T-helper 2 cell treated with Interferon-gamma antibody and Interleukin-4, amounts not matched to agents 5 μg/mL and 100 μg/mL, for 36 hours (primary cell): ENCODE measurements at regions not wholly inside any gene's neighbourhood (a gene's known extent, or its start where the extent isn't known, plus 50 kb on each side); places are given as distances from the start of the nearest gene placed in this dataset.
"Not testable (repeated sequence)": the region's sequence is repeated elsewhere in the genome, so short reads cannot be mapped to it uniquely, and the experiment has no call there.

Source experiments
- DNase-seq: peaks from one replicate; pipeline ENCODE4 v3.0.0; 2021; ENCODE audit warnings: low spot score
- H3K27ac Mint-ChIP-seq: one replicate; pipeline ENCODE4 v1.8.0; 2021; ENCODE audit warnings: mild to moderate bottlenecking, mixed read lengths
- H3K27me3 Mint-ChIP-seq: one replicate; pipeline ENCODE4 v1.8.0; 2021; ENCODE audit warnings: low read depth, mixed read lengths
- H3K36me3 Mint-ChIP-seq: one replicate; pipeline ENCODE4 v1.8.0; 2021; ENCODE audit warnings: low read depth, mixed read lengths
- H3K4me1 Mint-ChIP-seq: one replicate; pipeline ENCODE4 v1.8.0; 2021; ENCODE audit warnings: low read depth, mixed read lengths
- H3K4me3 Mint-ChIP-seq: one replicate; pipeline ENCODE4 v1.8.0; 2022; ENCODE audit warnings: mild to moderate bottlenecking, moderate library complexity, mixed read lengths
- H3K9me3 Mint-ChIP-seq: one replicate; pipeline ENCODE4 v1.8.0; 2021; ENCODE audit warnings: mixed read lengths

DNA sequence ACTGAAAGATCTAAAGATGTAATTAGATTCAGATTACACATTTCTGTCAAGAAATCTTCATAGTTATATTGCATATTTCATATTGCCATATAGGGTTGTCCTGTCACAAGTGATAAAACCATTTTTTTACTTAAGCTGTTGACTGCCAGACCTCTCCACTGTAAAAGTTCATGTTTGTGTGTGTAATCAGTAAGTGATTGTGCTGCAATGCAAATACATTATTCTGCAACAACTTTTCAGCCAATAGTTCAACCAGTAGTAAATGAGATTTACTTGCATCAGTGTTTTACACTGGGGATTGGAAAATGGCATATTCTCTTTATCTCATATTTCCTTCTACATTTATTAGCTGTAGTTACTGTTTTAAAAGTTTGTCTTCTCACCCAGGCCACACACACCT is 603.9 kb upstream of the RORB start:
- H3K4me1 Mint-ChIP-seq, result no peaks in the 10 kb centered on the region
- peaks cover 6% of the 10 kb centered on the region for H3K9me3 Mint-ChIP-seq
- no peak for DNase-seq
- H3K36me3 Mint-ChIP-seq, result no peaks in the 10 kb centered on the region
- no peak overlapping the region for H3K4me3 Mint-ChIP-seq
- no peaks in the 10 kb centered on the region for H3K27me3 Mint-ChIP-seq
- no peak overlapping the region for H3K27ac Mint-ChIP-seq

DNA sequence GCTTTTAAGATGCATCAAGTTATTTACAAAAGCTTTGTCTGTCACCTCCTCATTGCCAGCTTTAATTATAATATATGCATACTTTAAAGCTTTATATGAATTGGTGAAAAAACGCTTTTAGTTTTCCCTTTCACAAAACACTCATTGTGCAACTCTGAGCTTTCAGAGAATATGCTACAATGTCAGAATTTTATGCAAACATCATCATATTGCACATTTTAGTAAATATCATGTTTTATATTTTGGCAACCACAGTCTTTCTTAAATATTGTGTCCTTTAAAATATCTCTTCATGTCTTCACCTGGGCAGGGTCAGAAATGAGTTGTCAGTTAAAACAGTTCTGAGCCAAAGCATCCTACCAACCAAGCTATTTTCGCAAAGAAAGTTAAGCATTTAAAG is 601.1 kb upstream of the RORB start:
- no peak overlapping the region for H3K27ac Mint-ChIP-seq
- no peak for DNase-seq
- peaks cover 9% of the 10 kb centered on the region for H3K9me3 Mint-ChIP-seq
- no peaks in the 10 kb centered on the region for H3K27me3 Mint-ChIP-seq
- H3K36me3 Mint-ChIP-seq, result no peaks in the 10 kb centered on the region
- H3K4me3 Mint-ChIP-seq, result no peak overlapping the region
- H3K4me1 Mint-ChIP-seq, result no peaks in the 10 kb centered on the region

DNA sequence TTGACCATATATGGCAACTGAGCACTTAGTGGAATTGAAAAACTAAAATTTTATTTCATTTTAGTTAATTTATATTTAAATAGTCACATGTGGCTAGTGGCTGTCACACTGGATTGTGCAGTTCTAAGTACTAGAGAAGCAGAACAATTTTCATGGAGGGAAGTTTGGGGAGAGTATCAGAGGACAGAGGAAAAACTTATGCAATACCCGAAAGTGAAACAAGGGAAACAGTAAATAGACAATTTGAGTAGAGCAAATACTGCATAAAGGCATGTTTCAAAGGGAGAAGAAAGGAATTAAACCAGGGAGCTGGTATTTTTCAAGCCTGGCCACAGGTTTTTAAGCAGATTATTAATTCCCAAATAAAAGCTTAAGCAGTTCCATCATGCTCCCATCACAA is 590.5 kb upstream of the RORB start:
- H3K9me3 Mint-ChIP-seq, result no peaks in the 10 kb centered on the region
- no peak overlapping the region for H3K27ac Mint-ChIP-seq
- H3K27me3 Mint-ChIP-seq, result no peaks in the 10 kb centered on the region
- no peak overlapping the region for H3K4me3 Mint-ChIP-seq
- no peaks in the 10 kb centered on the region for H3K36me3 Mint-ChIP-seq
- H3K4me1 Mint-ChIP-seq, result no peaks in the 10 kb centered on the region
- DNase-seq, result no peak

GRCh38 chr9:73911804-73912203 is 585.3 kb upstream of the RORB start:
- no peaks in the 10 kb centered on the region for H3K4me1 Mint-ChIP-seq
- no peak overlapping the region for H3K27ac Mint-ChIP-seq
- H3K36me3 Mint-ChIP-seq, result no peaks in the 10 kb centered on the region
- H3K4me3 Mint-ChIP-seq, result no peak overlapping the region
- DNase-seq, result no peak
- H3K27me3 Mint-ChIP-seq, result no peaks in the 10 kb centered on the region
- no peaks in the 10 kb centered on the region for H3K9me3 Mint-ChIP-seq

- DNase-seq, result no peak
- no peak overlapping the region for H3K4me3 Mint-ChIP-seq
Measured at GRCh38 chr9:73916016-73916673, 581.0 kb upstream of the RORB start.

DNA sequence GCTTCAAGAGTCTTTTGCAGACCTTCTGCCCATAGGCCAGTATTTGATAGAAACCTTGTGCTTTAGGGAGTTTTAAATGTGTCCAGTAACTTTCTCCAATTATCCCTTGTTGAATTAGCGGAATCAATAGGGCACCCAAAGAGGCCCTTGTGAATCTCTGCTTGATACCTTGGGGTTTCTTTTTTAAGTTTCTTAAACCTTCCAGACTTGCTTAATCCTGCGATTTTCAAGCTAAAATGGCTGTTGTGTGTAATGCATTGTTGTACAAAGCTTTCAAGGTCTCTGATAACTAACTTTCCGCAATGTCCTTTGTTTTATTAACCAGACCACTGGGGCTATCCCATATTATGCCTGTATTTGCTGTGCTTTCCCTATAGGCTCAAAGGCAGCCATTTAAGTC is 577.4 kb upstream of the RORB start:
- no peaks in the 10 kb centered on the region for H3K9me3 Mint-ChIP-seq
- DNase-seq, result no peak
- H3K4me1 Mint-ChIP-seq, result no peaks in the 10 kb centered on the region

More at GRCh38 chr9:73916016-73916673, 581.0 kb upstream of the RORB start:
- Mint-ChIP-seq H3K27ac (no peak overlapping the region), H3K27me3 (no peaks in the 10 kb centered on the region), H3K4me1 (no peaks in the 10 kb centered on the region), H3K9me3 (no peaks in the 10 kb centered on the region), H3K36me3 (no peaks in the 10 kb centered on the region)

DNA sequence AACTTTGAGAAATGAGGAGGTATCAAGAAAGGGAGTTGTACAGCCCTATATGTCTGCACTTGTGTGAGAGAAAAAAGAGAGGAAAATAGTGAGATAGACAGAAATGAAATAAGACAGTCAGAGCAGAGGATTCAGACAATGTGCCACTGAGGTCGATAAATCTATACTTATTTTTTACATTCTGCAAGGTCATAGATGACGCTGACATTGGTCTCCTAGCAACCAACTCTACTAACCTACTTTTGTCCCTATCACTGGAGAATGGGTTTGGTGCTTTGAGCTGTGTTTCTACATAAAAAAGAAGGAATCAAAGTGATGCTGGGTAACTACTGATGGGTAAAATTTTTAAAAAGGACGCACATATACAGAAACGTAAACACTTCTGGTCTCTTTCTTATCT is 573.3 kb upstream of the RORB start:
- Mint-ChIP-seq H3K27me3 (no peaks in the 10 kb centered on the region), H3K4me1 (no peaks in the 10 kb centered on the region), H3K9me3 (no peaks in the 10 kb centered on the region), H3K27ac (no peak overlapping the region), H3K36me3 (no peaks in the 10 kb centered on the region), H3K4me3 (no peak overlapping the region)
- DNase-seq, result no peak

More for the DNA sequence above, 577.4 kb upstream of the RORB start:
- Mint-ChIP-seq H3K27me3 (no peaks in the 10 kb centered on the region), H3K27ac (no peak overlapping the region), H3K4me3 (no peak overlapping the region), H3K36me3 (no peaks in the 10 kb centered on the region)

DNA sequence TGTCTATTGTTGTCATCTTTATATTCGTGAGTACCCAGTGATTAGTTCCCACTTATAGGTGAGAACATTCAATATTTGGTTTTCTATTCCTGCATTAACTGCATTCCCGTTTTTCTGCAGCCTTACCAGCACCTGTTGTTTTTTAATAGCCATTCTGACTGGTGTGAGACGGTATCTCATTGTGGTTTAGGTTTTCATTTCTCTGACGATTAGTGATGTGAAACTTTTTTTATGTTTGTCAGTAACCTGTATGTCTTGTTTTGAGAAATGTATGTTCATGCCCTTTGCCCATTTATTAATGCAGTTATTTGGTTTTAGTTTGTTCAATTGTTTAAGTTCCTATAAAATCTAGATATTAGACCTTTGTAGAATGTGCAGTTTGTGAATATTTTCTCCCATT is 546.0 kb upstream of the RORB start:
- no peak for DNase-seq
- Mint-ChIP-seq H3K27me3 (no peaks in the 10 kb centered on the region), H3K4me3 (no peak overlapping the region), H3K36me3 (no peaks in the 10 kb centered on the region), H3K27ac (no peak overlapping the region), H3K9me3 (peaks cover 3% of the 10 kb centered on the region), H3K4me1 (no peaks in the 10 kb centered on the region)

- no peak overlapping the region for H3K27ac Mint-ChIP-seq
- H3K36me3 Mint-ChIP-seq, result no peaks in the 10 kb centered on the region
- peaks cover 22% of the 10 kb centered on the region for H3K9me3 Mint-ChIP-seq
- no peaks in the 10 kb centered on the region for H3K27me3 Mint-ChIP-seq
- no peaks in the 10 kb centered on the region for H3K4me1 Mint-ChIP-seq
- DNase-seq, result no peak
- H3K4me3 Mint-ChIP-seq, result no peak overlapping the region
Measured at GRCh38 chr9:73962792-73963191, 534.3 kb upstream of the RORB start.

- no peaks in the 10 kb centered on the region for H3K27me3 Mint-ChIP-seq
- no peaks in the 10 kb centered on the region for H3K36me3 Mint-ChIP-seq
- no peaks in the 10 kb centered on the region for H3K4me1 Mint-ChIP-seq
Measured at GRCh38 chr9:73969936-73970335, 527.2 kb upstream of the RORB start.

GRCh38 chr9:73976424-73976823 is 520.7 kb upstream of the RORB start:
- H3K4me3 Mint-ChIP-seq, H3K4me1 Mint-ChIP-seq, H3K9me3 Mint-ChIP-seq, H3K36me3 Mint-ChIP-seq, H3K27me3 Mint-ChIP-seq, DNase-seq, H3K27ac Mint-ChIP-seq: not testable (repeated sequence)

More at GRCh38 chr9:73969936-73970335, 527.2 kb upstream of the RORB start:
- Mint-ChIP-seq H3K27ac (no peak overlapping the region), H3K4me3 (no peak overlapping the region), H3K9me3 (peaks cover 20% of the 10 kb centered on the region)
- no peak for DNase-seq

GRCh38 chr9:73979894-73980264 is 517.3 kb upstream of the RORB start:
- no peak overlapping the region for H3K4me3 Mint-ChIP-seq
- H3K9me3 Mint-ChIP-seq, result no peaks in the 10 kb centered on the region
- H3K27ac Mint-ChIP-seq, result no peak overlapping the region
- H3K27me3 Mint-ChIP-seq, result no peaks in the 10 kb centered on the region
- no peak for DNase-seq
- H3K4me1 Mint-ChIP-seq, result no peaks in the 10 kb centered on the region
- no peaks in the 10 kb centered on the region for H3K36me3 Mint-ChIP-seq

- Mint-ChIP-seq H3K27me3 (no peaks in the 10 kb centered on the region), H3K4me1 (no peaks in the 10 kb centered on the region), H3K4me3 (no peak overlapping the region), H3K27ac (no peak overlapping the region), H3K9me3 (peaks cover 3% of the 10 kb centered on the region), H3K36me3 (no peaks in the 10 kb centered on the region)
- no peak for DNase-seq
Measured at GRCh38 chr9:73980754-73981153, 516.4 kb upstream of the RORB start.

DNA sequence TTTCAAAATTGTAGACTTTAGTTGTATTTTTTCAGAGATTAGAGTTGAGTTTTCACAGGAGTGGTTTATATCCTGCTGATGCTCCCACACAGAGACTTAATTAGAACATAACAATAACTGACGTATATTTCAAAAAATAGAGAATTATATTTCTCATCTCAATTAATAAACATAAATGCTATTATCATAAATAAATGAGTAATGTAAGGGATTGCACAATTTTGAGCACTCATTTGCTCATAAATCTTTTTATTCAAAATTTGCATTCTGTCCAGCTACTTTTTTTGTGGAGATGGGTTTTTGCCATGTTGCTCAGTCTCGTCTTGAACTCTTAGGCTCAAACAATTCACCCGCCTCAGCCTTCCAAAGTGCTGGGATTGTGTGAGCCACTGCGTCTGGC is 515.7 kb upstream of the RORB start:
- Mint-ChIP-seq H3K27me3 (no peaks in the 10 kb centered on the region), H3K4me3 (no peak overlapping the region), H3K36me3 (no peaks in the 10 kb centered on the region), H3K9me3 (peaks cover 7% of the 10 kb centered on the region), H3K4me1 (no peaks in the 10 kb centered on the region), H3K27ac (no peak overlapping the region)
- no peak for DNase-seq

DNA sequence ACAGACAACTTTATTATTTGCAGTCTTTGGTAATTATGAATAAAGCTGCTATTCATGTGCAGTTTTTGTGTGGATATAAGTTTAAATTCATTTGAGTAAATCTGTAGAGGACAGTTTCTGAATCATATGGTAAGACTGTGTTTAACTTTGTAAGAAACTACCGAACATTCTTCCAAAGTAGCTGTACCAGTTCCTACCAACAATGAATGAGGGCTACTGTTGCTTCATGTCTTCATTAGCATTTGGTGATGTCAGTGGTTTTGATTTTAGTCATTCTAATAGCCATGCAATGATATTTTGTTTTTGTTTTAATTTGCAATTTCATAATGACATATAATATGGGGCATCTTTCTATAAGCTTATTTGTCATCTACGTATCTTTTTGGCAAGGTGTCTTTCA is 501.3 kb upstream of the RORB start:
- Mint-ChIP-seq H3K4me3 (no peak overlapping the region), H3K27ac (no peak overlapping the region), H3K4me1 (no peaks in the 10 kb centered on the region), H3K9me3 (peaks cover 8% of the 10 kb centered on the region), H3K36me3 (no peaks in the 10 kb centered on the region), H3K27me3 (no peaks in the 10 kb centered on the region)
- DNase-seq, result no peak
